Activated T-helper 1 cell treated with anti-CD3 and anti-CD28 coated beads, Interleukin-12 subunit alpha, Interleukin-12 subunit beta, Interleukin-2, Interleukin-4 antibody, amounts not matched to agents 30 ng/mL and 10 ng/mL and 1 ng/mL, durations not matched to agents 14 hours and 24 hours and 36 hours (primary cell): ENCODE measurements at regions not wholly inside any gene's neighbourhood (a gene's known extent, or its start where the extent isn't known, plus 50 kb on each side); places are given as distances from the start of the nearest gene placed in this dataset.

ENCODE experiments used
- DNase-seq: peaks from one replicate; pipeline ENCODE4 v3.0.0; 2021; ENCODE audit warnings: low spot score
- H3K27ac Mint-ChIP-seq: one replicate; pipeline ENCODE4 v1.8.0; 2021; ENCODE audit warnings: mild to moderate bottlenecking, mixed read lengths
- H3K27me3 Mint-ChIP-seq: one replicate; pipeline ENCODE4 v1.8.0; 2022; ENCODE audit warnings: mild to moderate bottlenecking, moderate library complexity, mixed read lengths; ENCODE audit not compliant: insufficient read depth
- H3K36me3 Mint-ChIP-seq: one replicate; pipeline ENCODE4 v1.8.0; 2021; ENCODE audit warnings: low read depth, mixed read lengths
- H3K4me1 Mint-ChIP-seq: one replicate; pipeline ENCODE4 v1.8.0; 2021; ENCODE audit warnings: low read depth, mixed read lengths
- H3K4me3 Mint-ChIP-seq: one replicate; pipeline ENCODE4 v1.8.0; 2021; ENCODE audit warnings: mild to moderate bottlenecking, moderate library complexity, mixed read lengths
- H3K9me3 Mint-ChIP-seq: one replicate; pipeline ENCODE4 v1.8.0; 2021; ENCODE audit warnings: mixed read lengths
- intact Hi-C: fragments of 100-400 bp; cut with micrococcal nuclease; formaldehyde crosslinking; loops from one replicate; pipeline ENCODE4 v1.15.1; 2024

- intact Hi-C loops: no loop called here
- Mint-ChIP-seq H3K9me3 (peaks cover 15% of the 10 kb centered on the region), H3K4me1 (no peaks in the 10 kb centered on the region), H3K36me3 (no peaks in the 10 kb centered on the region), H3K4me3 (no peak overlapping the region), H3K27ac (no peak overlapping the region), H3K27me3 (peaks cover 3% of the 10 kb centered on the region)
- DNase-seq: no peak
Measured at GRCh38 chr2:11011359-11011758, 99.6 kb downstream of the KCNF1 start.

- intact Hi-C loops: no loop called here
- Mint-ChIP-seq H3K27me3 (peaks cover 3% of the 10 kb centered on the region), H3K4me1 (no peaks in the 10 kb centered on the region)
Measured at GRCh38 chr2:11012131-11012693, 100.5 kb downstream of the KCNF1 start.

GRCh38 chr2:11013196-11013595, 101.5 kb downstream of the KCNF1 start:
- intact Hi-C loops: no loop called here
- peaks cover 3% of the 10 kb centered on the region for H3K27me3 Mint-ChIP-seq

More at GRCh38 chr2:11012131-11012693, 100.5 kb downstream of the KCNF1 start:
- Mint-ChIP-seq H3K9me3 (peaks cover 15% of the 10 kb centered on the region), H3K27ac (no peak overlapping the region), H3K36me3 (no peaks in the 10 kb centered on the region), H3K4me3 (no peak overlapping the region)
- DNase-seq: no peak

GRCh38 chr2:11014026-11014425, 102.3 kb downstream of the KCNF1 start:
- Mint-ChIP-seq H3K27me3 (no peaks in the 10 kb centered on the region), H3K4me3 (no peak overlapping the region), H3K9me3 (peaks cover 15% of the 10 kb centered on the region), H3K27ac (no peak overlapping the region), H3K4me1 (no peaks in the 10 kb centered on the region), H3K36me3 (no peaks in the 10 kb centered on the region)
- intact Hi-C loops: no loop called here
- no peak for DNase-seq

More at GRCh38 chr2:11013196-11013595, 101.5 kb downstream of the KCNF1 start:
- DNase-seq: no peak
- no peak overlapping the region for H3K27ac Mint-ChIP-seq
- peaks cover 15% of the 10 kb centered on the region for H3K9me3 Mint-ChIP-seq
- no peaks in the 10 kb centered on the region for H3K36me3 Mint-ChIP-seq
- H3K4me3 Mint-ChIP-seq: no peak overlapping the region
- H3K4me1 Mint-ChIP-seq: no peaks in the 10 kb centered on the region

GRCh38 chr2:11016735-11017388, 105.1 kb downstream of the KCNF1 start:
- no peak overlapping the region for H3K4me3 Mint-ChIP-seq
- H3K27me3 Mint-ChIP-seq: peaks cover 3% of the 10 kb centered on the region
- DNase-seq: no peak
- no peaks in the 10 kb centered on the region for H3K4me1 Mint-ChIP-seq
- H3K27ac Mint-ChIP-seq: no peak overlapping the region
- H3K36me3 Mint-ChIP-seq: no peaks in the 10 kb centered on the region
- H3K9me3 Mint-ChIP-seq: no peaks in the 10 kb centered on the region
- intact Hi-C loops: no loop called here

GRCh38 chr2:11017921-11018320, 106.2 kb downstream of the KCNF1 start:
- Mint-ChIP-seq H3K4me1 (no peaks in the 10 kb centered on the region), H3K27me3 (peaks cover 6% of the 10 kb centered on the region), H3K27ac (no peak overlapping the region), H3K4me3 (no peak overlapping the region), H3K9me3 (no peaks in the 10 kb centered on the region), H3K36me3 (no peaks in the 10 kb centered on the region)
- intact Hi-C loops: no loop called here
- no peak for DNase-seq

- no peak overlapping the region for H3K27ac Mint-ChIP-seq
- H3K36me3 Mint-ChIP-seq: no peaks in the 10 kb centered on the region
- H3K4me3 Mint-ChIP-seq: no peak overlapping the region
- DNase-seq: no peak
- intact Hi-C loops: no loop called here
- no peaks in the 10 kb centered on the region for H3K9me3 Mint-ChIP-seq
- peaks cover 6% of the 10 kb centered on the region for H3K27me3 Mint-ChIP-seq
- no peaks in the 10 kb centered on the region for H3K4me1 Mint-ChIP-seq
Measured at GRCh38 chr2:11018651-11019185, 107.0 kb downstream of the KCNF1 start.

- Mint-ChIP-seq H3K27ac (no peak overlapping the region), H3K9me3 (no peaks in the 10 kb centered on the region), H3K4me1 (no peaks in the 10 kb centered on the region), H3K36me3 (no peaks in the 10 kb centered on the region), H3K4me3 (no peak overlapping the region), H3K27me3 (peaks cover 6% of the 10 kb centered on the region)
- DNase-seq: no peak
- intact Hi-C loops: no loop called here
Measured at GRCh38 chr2:11019614-11020013, 107.9 kb downstream of the KCNF1 start.

- no peaks in the 10 kb centered on the region for H3K36me3 Mint-ChIP-seq
- no peak overlapping the region for H3K4me3 Mint-ChIP-seq
- H3K27ac Mint-ChIP-seq: no peak overlapping the region
- intact Hi-C loops: no loop called here
- DNase-seq: no peak
- no peaks in the 10 kb centered on the region for H3K4me1 Mint-ChIP-seq
- no peaks in the 10 kb centered on the region for H3K9me3 Mint-ChIP-seq
- H3K27me3 Mint-ChIP-seq: peaks cover 6% of the 10 kb centered on the region
Measured at GRCh38 chr2:11022064-11022463, 110.3 kb downstream of the KCNF1 start.

GRCh38 chr2:11022591-11023273, 111.0 kb downstream of the KCNF1 start:
- intact Hi-C loops: no loop called here
- Mint-ChIP-seq H3K27me3 (peaks cover 6% of the 10 kb centered on the region), H3K36me3 (no peaks in the 10 kb centered on the region), H3K4me3 (no peak overlapping the region), H3K27ac (no peak overlapping the region), H3K9me3 (no peaks in the 10 kb centered on the region), H3K4me1 (no peaks in the 10 kb centered on the region)
- DNase-seq: no peak

- Mint-ChIP-seq H3K27me3 (peaks cover 6% of the 10 kb centered on the region), H3K4me3 (no peak overlapping the region), H3K36me3 (no peaks in the 10 kb centered on the region), H3K4me1 (no peaks in the 10 kb centered on the region), H3K27ac (no peak overlapping the region), H3K9me3 (no peaks in the 10 kb centered on the region)
- intact Hi-C loops: no loop called here
- DNase-seq: no peak
Measured at GRCh38 chr2:11023326-11024258, 111.9 kb downstream of the KCNF1 start.

- DNase-seq: no peak
- Mint-ChIP-seq H3K4me3 (no peak overlapping the region), H3K27ac (no peak overlapping the region), H3K36me3 (no peaks in the 10 kb centered on the region), H3K4me1 (no peaks in the 10 kb centered on the region), H3K9me3 (no peaks in the 10 kb centered on the region), H3K27me3 (peaks cover 6% of the 10 kb centered on the region)
- intact Hi-C loops: no loop called here
Measured at GRCh38 chr2:11024259-11024645, 112.5 kb downstream of the KCNF1 start.
